ENCODE measurements at regions not wholly inside any gene's neighbourhood (a gene's known extent, or its start where the extent isn't known, plus 50 kb on each side); places are given as distances from the start of the nearest gene placed in this dataset.

GRCh38 chr21:25506887-25507286, 100.4 kb downstream of the MRPL39 start:
- 68 to 71% methylated on average over 6 of the region's 6 CpGs for WGBS, 2 donors (ENCODE audit: low coverage in 1 of 2)
- H3K9me3 ChIP-seq, result no peaks in the 10 kb centered on the region
- no peaks in the 10 kb centered on the region for H3K36me3 ChIP-seq
- H3K27me3 ChIP-seq, result no peaks in the 10 kb centered on the region
- DNase-seq, result no peak
- no peaks in the 10 kb centered on the region for H3K4me1 ChIP-seq
- intact Hi-C loops (cut with DNase I; ENCODE audit: low total_unique reads), result no loop called here
- no peak for TF ChIP-seq CTCF (IDR thresholded peaks at IDR 0.05)
- TF ChIP-seq POLR2A (IDR thresholded peaks at IDR 0.05), result no peak
- no peak for TF ChIP-seq POLR2AphosphoS5 (IDR thresholded peaks at IDR 0.05)
- no peak for TF ChIP-seq EP300 (IDR thresholded peaks at IDR 0.05; ENCODE audit: low read depth)
- no peak overlapping the region for H3K4me3 ChIP-seq
- no peak overlapping the region for H3K27ac ChIP-seq
- in situ Hi-C loops (cut with MboI; ENCODE audit: low pct_ligation_motif_present in 1 of 4, low pct_unique_long_range_greater_than_20kb in 1 of 4, low sequenced_read_pairs in 3 of 4), result no loop called here

GRCh38 chr21:25506261-25506660, 101.0 kb downstream of the MRPL39 start:
- intact Hi-C loops (cut with DNase I; ENCODE audit: low total_unique reads) (no loop called here), in situ Hi-C loops (cut with MboI; ENCODE audit: low pct_ligation_motif_present in 1 of 4, low pct_unique_long_range_greater_than_20kb in 1 of 4, low sequenced_read_pairs in 3 of 4) (no loop called here)
- Histone ChIP-seq H3K27ac (no peak overlapping the region), H3K4me1 (no peaks in the 10 kb centered on the region), H3K36me3 (no peaks in the 10 kb centered on the region), H3K9me3 (no peaks in the 10 kb centered on the region), H3K4me3 (no peak overlapping the region), H3K27me3 (no peaks in the 10 kb centered on the region)
- no peak for TF ChIP-seq CTCF (IDR thresholded peaks at IDR 0.05)
- TF ChIP-seq POLR2A (IDR thresholded peaks at IDR 0.05), result no peak
- TF ChIP-seq POLR2AphosphoS5 (IDR thresholded peaks at IDR 0.05), result no peak
- no peak for TF ChIP-seq EP300 (IDR thresholded peaks at IDR 0.05; ENCODE audit: low read depth)
- WGBS, 2 donors (ENCODE audit: low coverage in 1 of 2), result 68 to 83% methylated on average over 2 of the region's 2 CpGs
- no peak for DNase-seq

GRCh38 chr21:25503981-25504380, 103.3 kb downstream of the MRPL39 start:
- in situ Hi-C loops (cut with MboI; ENCODE audit: low pct_ligation_motif_present in 1 of 4, low pct_unique_long_range_greater_than_20kb in 1 of 4, low sequenced_read_pairs in 3 of 4), result no loop called here

GRCh38 chr21:25501996-25502665, 105.2 kb downstream of the MRPL39 start:
- 20 to 60% methylated on average over 1 of the region's 1 CpG for WGBS, 2 donors (ENCODE audit: low coverage in 1 of 2)
- no peaks in the 10 kb centered on the region for H3K9me3 ChIP-seq
- no peak for DNase-seq
- H3K4me1 ChIP-seq, result no peaks in the 10 kb centered on the region
- H3K36me3 ChIP-seq, result no peaks in the 10 kb centered on the region
- no peaks in the 10 kb centered on the region for H3K27me3 ChIP-seq
- TF ChIP-seq POLR2AphosphoS5 (IDR thresholded peaks at IDR 0.05), result no peak
- no peak for TF ChIP-seq EP300 (IDR thresholded peaks at IDR 0.05; ENCODE audit: low read depth)
- TF ChIP-seq CTCF (IDR thresholded peaks at IDR 0.05), result no peak
- no peak for TF ChIP-seq POLR2A (IDR thresholded peaks at IDR 0.05)
- intact Hi-C loops (cut with DNase I; ENCODE audit: low total_unique reads) (no loop called here), in situ Hi-C loops (cut with MboI; ENCODE audit: low pct_ligation_motif_present in 1 of 4, low pct_unique_long_range_greater_than_20kb in 1 of 4, low sequenced_read_pairs in 3 of 4) (no loop called here)
- no peak overlapping the region for H3K27ac ChIP-seq
- no peak overlapping the region for H3K4me3 ChIP-seq

More at GRCh38 chr21:25503981-25504380, 103.3 kb downstream of the MRPL39 start:
- no peak for TF ChIP-seq EP300 (IDR thresholded peaks at IDR 0.05; ENCODE audit: low read depth)
- no peak for TF ChIP-seq POLR2A (IDR thresholded peaks at IDR 0.05)
- no peak for TF ChIP-seq CTCF (IDR thresholded peaks at IDR 0.05)
- TF ChIP-seq POLR2AphosphoS5 (IDR thresholded peaks at IDR 0.05), result no peak
- no peaks in the 10 kb centered on the region for H3K36me3 ChIP-seq
- no peak for DNase-seq
- no peaks in the 10 kb centered on the region for H3K9me3 ChIP-seq
- no peak overlapping the region for H3K4me3 ChIP-seq
- intact Hi-C loops (cut with DNase I; ENCODE audit: low total_unique reads), result no loop called here
- WGBS, 2 donors (ENCODE audit: low coverage in 1 of 2), result 100% methylated on average over 1 of the region's 1 CpG
- no peaks in the 10 kb centered on the region for H3K27me3 ChIP-seq
- no peaks in the 10 kb centered on the region for H3K4me1 ChIP-seq
- H3K27ac ChIP-seq, result no peak overlapping the region

Measured in transverse colon (tissue), 4 donors.